HCT116 (cell line): ENCODE measurements at regions not wholly inside any gene's neighbourhood (a gene's known extent, or its start where the extent isn't known, plus 50 kb on each side); places are given as distances from the start of the nearest gene placed in this dataset.

Experiments
- ATAC-seq: fragments of 200-7000 bp; cut with Tn5 transposase; 2 replicates; pipeline ENCODE4 v1.9.1; 2020; ENCODE audit warnings: mild to moderate bottlenecking, moderate library complexity
- BruUV-seq: library from RNA; stranded (reverse); fragments of 400-500 nt; replicated peaks from 2 replicates; lab custom pipeline; 2021; lab: Mats Ljungman, UMichigan
- CTCF ChIA-PET: fragments of 300-600 bp; sonication (Branson Sonifier 250); formaldehyde crosslinking; loops from one replicate; lab custom pipeline; 2021; ENCODE audit warnings: antibody characterized with exemption; lab: Charles Lee
- POLR2A ChIA-PET: fragments of 300-600, 350-600 bp; sonication (Branson Sonifier 250); formaldehyde crosslinking; loops from one replicate; lab custom pipeline; 2021; ENCODE audit warnings: antibody characterized with exemption; lab: Charles Lee
- RAD21 ChIA-PET, 2 experiments: fragments of 300-600 bp; sonication (Branson Sonifier 250); formaldehyde crosslinking; loops; one replicate each; lab custom pipeline; 2023; ENCODE audit warnings: low total read pairs in 2 of 2; ENCODE audit not compliant: uncharacterized antibody in 2 of 2, unreplicated experiment in 2 of 2, low non-redundant PET in 1 of 2; lab: Charles Lee
- DNase-seq: peaks from one replicate; pipeline ENCODE4 v3.0.0-alpha.2; 2010; ENCODE audit warnings: low read depth, low spot score
- H2AFZ ChIP-seq: fragments of 200-600 bp; shearing (Covaris generic), sonication (generic); 2 replicates; pipeline ENCODE4 v1.6.1; 2017; ENCODE audit warnings: low read depth, mixed run types, mixed read lengths, antibody characterized with exemption, low read length; ENCODE audit not compliant: poor library complexity, severe bottlenecking
- H3K27ac ChIP-seq: 2 replicates; pipeline ENCODE4 v1.5.1; 2012; ENCODE audit warnings: low read depth, low read length
- H3K27me3 ChIP-seq: fragments of 200-600 bp; sonication (generic); 2 replicates; pipeline ENCODE4 v1.6.1; 2016; ENCODE audit warnings: mixed run types, low read length, mixed read lengths; ENCODE audit not compliant: insufficient read depth
- H3K36me3 ChIP-seq, 2 experiments: fragments of 200-500 bp in 1 of 2; fragments of 200-600 bp in 1 of 2; sonication (Bioruptor generic) in 1 of 2; sonication (generic) in 1 of 2; 2 replicates each; pipeline versions ENCODE4 v1.5.1 to v1.6.1; 2014 to 2016; ENCODE audit warnings: low read length in 2 of 2, inconsistent platforms in 1 of 2, mixed read lengths in 1 of 2, mixed run types in 1 of 2; ENCODE audit not compliant: insufficient read depth in 2 of 2, control insufficient read depth in 1 of 2
- H3K4me1 ChIP-seq, 2 experiments: fragments of 200-600 bp in 1 of 2; sonication (generic) in 1 of 2; 2 replicates each; pipeline versions ENCODE4 v1.5.1 to v1.6.1; 2012 to 2017; ENCODE audit warnings: low read length in 2 of 2, inconsistent platforms in 1 of 2, mild to moderate bottlenecking in 1 of 2, mixed read lengths in 1 of 2, mixed run types in 1 of 2, moderate library complexity in 1 of 2; ENCODE audit not compliant: insufficient read depth in 2 of 2, control insufficient read depth in 1 of 2
- H3K4me2 ChIP-seq: fragments of 200-600 bp; sonication (generic); 2 replicates; pipeline ENCODE4 v1.6.1; 2017; ENCODE audit warnings: mixed run types, low read length, mixed read lengths
- H3K4me3 ChIP-seq, 2 experiments: fragments of 200-600 bp in 1 of 2; sonication (generic) in 1 of 2; replicated peaks in 1 of 2; 2 replicates each; pipeline ENCODE4 v1.5.1; 2011 to 2016; ENCODE audit warnings: low read length in 2 of 2, control low read depth in 1 of 2, low read depth in 1 of 2, mild to moderate bottlenecking in 1 of 2, mixed read lengths in 1 of 2, mixed run types in 1 of 2
- H3K79me2 ChIP-seq: fragments of 200-600 bp; sonication (generic); 2 replicates; pipeline ENCODE4 v1.6.1; 2017; ENCODE audit warnings: mild to moderate bottlenecking, mixed run types, low read length, moderate library complexity, mixed read lengths; ENCODE audit not compliant: insufficient read depth
- H3K9ac ChIP-seq: fragments of 200-600 bp; sonication (generic); 2 replicates; pipeline ENCODE4 v1.6.1; 2016; ENCODE audit warnings: low read length, mixed read lengths
- H3K9me2 ChIP-seq: fragments of 200-600 bp; sonication (generic), shearing (Covaris generic); 2 replicates; pipeline ENCODE4 v1.6.1; 2017; ENCODE audit warnings: mixed run types, mild to moderate bottlenecking, moderate library complexity; ENCODE audit not compliant: insufficient read depth
- H3K9me3 ChIP-seq, 2 experiments: fragments of 200-500 bp in 1 of 2; fragments of 200-600 bp in 1 of 2; sonication (Bioruptor generic) in 1 of 2; sonication (generic) in 1 of 2; 2 replicates each; pipeline ENCODE4 v1.6.1; 2014 to 2017; ENCODE audit warnings: low read length in 2 of 2, mixed read lengths in 2 of 2, inconsistent platforms in 1 of 2, low read depth in 1 of 2, mild to moderate bottlenecking in 1 of 2, mixed run types in 1 of 2, moderate library complexity in 1 of 2; ENCODE audit not compliant: control insufficient read depth in 1 of 2, insufficient read depth in 1 of 2
- H4K20me1 ChIP-seq: fragments of 200-600 bp; sonication (generic), shearing (Covaris generic); 2 replicates; pipeline ENCODE4 v1.6.1; 2017; ENCODE audit warnings: mixed run types, mild to moderate bottlenecking, moderate library complexity; ENCODE audit not compliant: insufficient read depth
- CBX3 ChIP-seq: IDR thresholded peaks from 2 replicates; pipeline ENCODE4 v1.6.1; 2012; ENCODE audit warnings: low read depth
- CEBPB ChIP-seq: IDR thresholded peaks from 2 replicates; pipeline ENCODE4 v1.6.1; 2012; ENCODE audit warnings: low read depth
- CTCF ChIP-seq, 3 experiments: fragments of 200-600 bp in 1 of 3; sonication (generic) in 1 of 3; IDR thresholded peaks in 2 of 3; conservative IDR thresholded peaks in 1 of 3; 2 replicates each; pipeline ENCODE4 v1.5.1; 2012 to 2017; ENCODE audit warnings: low read depth in 2 of 3, low read length in 2 of 3, antibody characterized with exemption in 1 of 3, borderline replicate concordance in 1 of 3, control low read depth in 1 of 3, mild to moderate bottlenecking in 1 of 3, mixed read lengths in 1 of 3, mixed run types in 1 of 3, moderate library complexity in 1 of 3; ENCODE audit not compliant: insufficient read depth in 1 of 3
- ELF1 ChIP-seq: IDR thresholded peaks from 2 replicates; pipeline ENCODE4 v1.6.1; 2012; ENCODE audit warnings: low read depth, borderline replicate concordance
- EZH2 ChIP-seq: fragments of 200-600 bp; sonication (generic); IDR thresholded peaks from 2 replicates; pipeline ENCODE4 v1.6.1; 2017; ENCODE audit warnings: antibody characterized with exemption, mixed run types
- EZH2phosphoT487 ChIP-seq: fragments of 200-600 bp; IDR thresholded peaks from 2 replicates; pipeline ENCODE4 v1.6.1; 2018; ENCODE audit warnings: antibody characterized with exemption, borderline replicate concordance
- SP1 ChIP-seq: IDR thresholded peaks from 2 replicates; pipeline ENCODE4 v1.6.1; 2012; ENCODE audit warnings: low read depth
- ZFX ChIP-seq: fragments of 450-650 bp; IDR thresholded peaks from 2 replicates; pipeline ENCODE4 v1.6.1; 2017
- intact Hi-C: fragments of 100-400 bp; cut with micrococcal nuclease; formaldehyde crosslinking; loops from 2 replicates; pipeline ENCODE4 v1.10.0; 2022
- TF ChIP-seq, protein P1 (sequence below): IDR thresholded peaks from 2 replicates; pipeline ENCODE4 v1.6.1; 2012

DNA sequence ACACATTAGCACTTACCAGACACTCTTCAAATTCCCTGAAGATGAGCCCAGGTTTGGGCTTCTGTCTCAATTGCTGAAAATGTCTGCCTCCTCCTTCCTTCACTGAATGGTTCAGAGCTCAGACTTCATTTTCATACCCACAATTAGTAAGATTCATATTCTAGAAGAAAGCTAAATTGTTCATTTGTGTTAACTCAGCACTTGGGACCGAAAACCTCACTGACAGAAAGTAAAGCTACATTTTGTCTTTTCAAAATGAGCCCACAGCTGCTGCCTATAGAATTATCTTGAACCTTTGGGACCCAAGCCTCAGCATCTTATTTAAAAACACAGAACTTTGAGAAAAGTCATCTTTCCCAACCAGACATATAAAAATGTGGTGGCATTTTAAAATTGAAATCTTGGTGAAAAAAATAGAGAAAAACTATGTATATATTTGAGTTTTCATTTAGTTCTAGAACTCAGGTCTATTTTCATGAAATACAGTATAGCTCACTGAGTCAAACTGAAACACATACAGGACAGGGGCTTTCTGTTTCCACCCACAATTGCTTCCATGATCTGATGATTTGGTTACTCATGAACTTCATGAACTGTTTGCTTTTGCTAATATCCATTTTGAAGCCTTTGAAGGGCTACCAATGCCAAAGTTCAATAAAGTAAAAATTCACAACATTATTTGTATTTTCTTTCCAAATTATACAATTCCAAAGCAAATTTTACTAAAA is 119.1 kb upstream of the PFKP start:
- POLR2A ChIA-PET: no interaction called here

GRCh38 chr10:2944788-2945187 is 122.6 kb upstream of the PFKP start:
- H3K9ac ChIP-seq: no peak overlapping the region
- peaks cover 0 to 1% of the 10 kb centered on the region in 2 experiments; a peak in 1 of 4 replicates for H3K4me1 ChIP-seq
- no peak for ATAC-seq
- H3K79me2 ChIP-seq: no peaks in the 10 kb centered on the region
- no TSS peak for BruUV-seq
- intact Hi-C loops: loop anchor here (5.0 kb wide), 1 partner anchor 33 kb away; no protein-coding TSS in a partner anchor
- H3K4me2 ChIP-seq: no peak overlapping the region
- no peak overlapping the region for H2AFZ ChIP-seq
- no peaks in the 10 kb centered on the region for H3K9me3 ChIP-seq
- no peak for TF ChIP-seq CTCF (IDR thresholded peaks at IDR 0.05 in 2 of 3, conservative IDR thresholded peaks at IDR 0.05 in 1 of 3; ENCODE audit: borderline replicate concordance in 1 of 3, insufficient read depth in 1 of 3, low read depth in 2 of 3, low read length in 2 of 3)
- H3K27ac ChIP-seq: no peak overlapping the region
- H3K36me3 ChIP-seq: no peaks in the 10 kb centered on the region
- H3K9me2 ChIP-seq: no peaks in the 10 kb centered on the region
- CTCF ChIA-PET: no interaction called here
- POLR2A ChIA-PET: interaction anchor here (0.6 kb wide), 1 partner anchor 165 kb away, joined by 3 read pairs; no protein-coding TSS in a partner anchor
- H3K27me3 ChIP-seq: peaks cover 47% of the 10 kb centered on the region
- H3K4me3 ChIP-seq: no peak overlapping the region
- RAD21 ChIA-PET: no interaction called here
- DNase-seq: no peak
- H4K20me1 ChIP-seq: no peaks in the 10 kb centered on the region

More for the DNA sequence above, 119.1 kb upstream of the PFKP start:
- no peak overlapping the region for H3K4me3 ChIP-seq
- ATAC-seq: no peak
- intact Hi-C loops: no loop called here
- DNase-seq: no peak
- H2AFZ ChIP-seq: no peak overlapping the region
- no peaks in the 10 kb centered on the region for H3K9me3 ChIP-seq
- no peaks in the 10 kb centered on the region for H3K9me2 ChIP-seq
- ChIA-PET RAD21 (no interaction called here), CTCF (no interaction called here)
- no peak overlapping the region for H3K4me2 ChIP-seq
- H3K79me2 ChIP-seq: no peaks in the 10 kb centered on the region
- peaks cover 0 to 8% of the 10 kb centered on the region in 2 experiments; a peak in 1 of 4 replicates for H3K4me1 ChIP-seq
- no peak overlapping the region for H3K9ac ChIP-seq
- peaks cover 44% of the 10 kb centered on the region for H3K27me3 ChIP-seq
- no TSS peak for BruUV-seq
- H3K27ac ChIP-seq: no peak overlapping the region
- H3K36me3 ChIP-seq: no peaks in the 10 kb centered on the region
- no peak for TF ChIP-seq EZH2phosphoT487
- no peak for TF ChIP-seq CBX3
- TF ChIP-seq CEBPB: no peak
- no peak for TF ChIP-seq EZH2
- no peak for TF ChIP-seq ELF1
- TF ChIP-seq, protein P1, sequence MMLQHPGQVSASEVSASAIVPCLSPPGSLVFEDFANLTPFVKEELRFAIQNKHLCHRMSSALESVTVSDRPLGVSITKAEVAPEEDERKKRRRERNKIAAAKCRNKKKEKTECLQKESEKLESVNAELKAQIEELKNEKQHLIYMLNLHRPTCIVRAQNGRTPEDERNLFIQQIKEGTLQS: no peak
- no peak for TF ChIP-seq ZFX
- TF ChIP-seq SP1: no peak
- H4K20me1 ChIP-seq: no peaks in the 10 kb centered on the region
